ENCODE measurements at regions not wholly inside any gene's neighbourhood (a gene's known extent, or its start where the extent isn't known, plus 50 kb on each side); places are given as distances from the start of the nearest gene placed in this dataset.

GRCh38 chr1:233787599-233787998 lies 116.9 kb upstream of the SLC35F3 start:
- TF ChIP-seq CTCF (IDR thresholded peaks at IDR 0.05; ENCODE audit: borderline replicate concordance, extremely low read depth, low read length, poor library complexity, severe bottlenecking) = no peak
- TF ChIP-seq EZH2 (IDR thresholded peaks at IDR 0.05; ENCODE audit: borderline replicate concordance, low read depth, low read length, severe bottlenecking) = no peak
